SK-N-SH (cell line): ENCODE measurements at regions not wholly inside any gene's neighbourhood (a gene's known extent, or its start where the extent isn't known, plus 50 kb on each side); places are given as distances from the start of the nearest gene placed in this dataset.

Experiments used
- CTCF ChIA-PET: fragments of 300-600, 350-600 bp; formaldehyde crosslinking; extraction: SDS; loops from one replicate; lab custom pipeline; 2021; lab: Yijun Ruan, JAX
- POLR2A ChIA-PET: fragments of 350-600 bp; sonication (Branson Sonifier 250); formaldehyde crosslinking; extraction: SDS; loops from one replicate; lab custom pipeline; 2020; ENCODE audit warnings: antibody characterized with exemption, inconsistent platforms; lab: Yijun Ruan, JAX
- DNase-seq: peaks from one replicate; pipeline ENCODE4 v3.0.0; 2012
- H2AFZ ChIP-seq: fragments of 200-600 bp; sonication (generic); 2 replicates; pipeline ENCODE4 v1.8.1; 2016; ENCODE audit warnings: antibody characterized with exemption, mild to moderate bottlenecking, low read depth
- H3F3A ChIP-seq: fragments of 200-600 bp; sonication (generic); replicated peaks from 2 replicates; pipeline ENCODE3; 2016; ENCODE audit warnings: antibody characterized with exemption, mild to moderate bottlenecking; ENCODE audit not compliant: insufficient read depth
- H3K27ac ChIP-seq, 2 experiments: fragments of 200-500 bp in 1 of 2; fragments of 200-600 bp in 1 of 2; sonication (Bioruptor generic) in 1 of 2; sonication (generic), shearing (Covaris generic) in 1 of 2; 2 replicates each; pipeline versions ENCODE4 v1.5.1 to v1.6.1; 2014 to 2016; ENCODE audit warnings: low read depth in 2 of 2, inconsistent platforms in 1 of 2, low read length in 1 of 2, mild to moderate bottlenecking in 1 of 2, mixed read lengths in 1 of 2
- H3K27me3 ChIP-seq: fragments of 200-600 bp; sonication (generic), shearing (Covaris generic); 2 replicates; pipeline ENCODE4 v1.6.1; 2016; ENCODE audit warnings: mixed run types; ENCODE audit not compliant: insufficient read depth
- H3K36me3 ChIP-seq, 2 experiments: fragments of 200-500 bp in 1 of 2; fragments of 200-600 bp in 1 of 2; sonication (Bioruptor generic) in 1 of 2; sonication (generic) in 1 of 2; replicated peaks in 1 of 2; 2 replicates each; pipeline versions ENCODE3 to v1.5.1; 2014 to 2016; ENCODE audit warnings: low read length in 1 of 2, mild to moderate bottlenecking in 1 of 2; ENCODE audit not compliant: insufficient read depth in 2 of 2, control insufficient read depth in 1 of 2
- H3K4me1 ChIP-seq, 2 experiments: fragments of 200-500 bp in 1 of 2; fragments of 200-600 bp in 1 of 2; sonication (Bioruptor generic) in 1 of 2; sonication (generic), shearing (Covaris generic) in 1 of 2; 2 replicates each; pipeline versions ENCODE4 v1.5.1 to v1.6.1; 2014 to 2016; ENCODE audit warnings: low read depth in 1 of 2, low read length in 1 of 2, mixed run types in 1 of 2; ENCODE audit not compliant: insufficient read depth in 2 of 2, control insufficient read depth in 1 of 2
- H3K4me2 ChIP-seq: fragments of 200-600 bp; sonication (generic), shearing (Covaris generic); 2 replicates; pipeline ENCODE4 v1.6.1; 2017; ENCODE audit warnings: mixed run types
- H3K4me3 ChIP-seq, 2 experiments: fragments of 200-500 bp in 1 of 2; fragments of 200-600 bp in 1 of 2; sonication (Bioruptor generic) in 1 of 2; sonication (generic), shearing (Covaris generic) in 1 of 2; 2 replicates each; pipeline versions ENCODE4 v1.5.1 to v1.8.1; 2014 to 2016; ENCODE audit warnings: low read depth in 2 of 2, inconsistent platforms in 1 of 2, low read length in 1 of 2, mild to moderate bottlenecking in 1 of 2, mixed read lengths in 1 of 2, moderate library complexity in 1 of 2
- H3K79me2 ChIP-seq: fragments of 200-600 bp; sonication (generic); 2 replicates; pipeline ENCODE4 v1.8.1; 2017; ENCODE audit warnings: mild to moderate bottlenecking; ENCODE audit not compliant: insufficient read depth
- H3K9ac ChIP-seq: fragments of 200-600 bp; sonication (generic); 2 replicates; pipeline ENCODE4 v1.6.1; 2017; ENCODE audit warnings: mixed run types
- H3K9me2 ChIP-seq: fragments of 200-600 bp; sonication (generic); 2 replicates; pipeline ENCODE4 v1.6.1; 2017; ENCODE audit warnings: mixed run types
- H3K9me3 ChIP-seq: fragments of 200-600 bp; sonication (generic); 2 replicates; pipeline ENCODE4 v1.6.1; 2017; ENCODE audit warnings: mixed run types, mild to moderate bottlenecking, moderate library complexity
- H4K20me1 ChIP-seq: fragments of 200-600 bp; sonication (generic); 2 replicates; pipeline ENCODE4 v1.6.1; 2017; ENCODE audit warnings: mild to moderate bottlenecking, mixed run types; ENCODE audit not compliant: insufficient read depth
- ELF1 ChIP-seq: IDR thresholded peaks from 2 replicates; pipeline ENCODE4 v1.4.0; 2012
- FOXJ3 ChIP-seq: sonication (generic); formaldehyde crosslinking; IDR thresholded peaks from 2 replicates; pipeline ENCODE4 v1.5.1; 2020; ENCODE audit warnings: mild to moderate bottlenecking, missing genetic modification reagents
- GATA2 ChIP-seq: sonication (generic); formaldehyde crosslinking; IDR thresholded peaks from 2 replicates; pipeline ENCODE4 v1.5.0; 2020; ENCODE audit warnings: mild to moderate bottlenecking, missing genetic modification reagents
- MEF2A ChIP-seq: IDR thresholded peaks from 2 replicates; pipeline ENCODE4 v1.4.0; 2012; ENCODE audit warnings: low read depth, borderline replicate concordance
- NRF1 ChIP-seq: IDR thresholded peaks from 2 replicates; pipeline ENCODE4 v1.6.1; 2012; ENCODE audit warnings: low read depth, mild to moderate bottlenecking, low read length
- RAD21 ChIP-seq: IDR thresholded peaks from 2 replicates; pipeline ENCODE4 v1.6.1; 2012; ENCODE audit warnings: mild to moderate bottlenecking, low read length
- RXRA ChIP-seq: IDR thresholded peaks from 2 replicates; pipeline ENCODE4 v1.4.0; 2012; ENCODE audit warnings: low read depth, mild to moderate bottlenecking, borderline replicate concordance
- SIN3A ChIP-seq: IDR thresholded peaks from 2 replicates; pipeline ENCODE4 v1.6.1; 2012; ENCODE audit warnings: low read depth, mild to moderate bottlenecking, low read length, moderate library complexity, borderline replicate concordance
- SMC3 ChIP-seq: IDR thresholded peaks from 2 replicates; pipeline ENCODE4 v1.6.1; 2012; ENCODE audit warnings: low read depth, low read length, improper control_type of control experiment
- TEAD4 ChIP-seq: IDR thresholded peaks from 2 replicates; pipeline ENCODE4 v1.4.0; 2012; ENCODE audit warnings: mild to moderate bottlenecking, borderline replicate concordance; ENCODE audit not compliant: insufficient read depth
- WGBS: methylation state at CpG from one replicate; pipeline ENCODE4 v1.1.6; 2017; ENCODE audit warnings: low lambda C conversion rate; 5-methylcytosine and 5-hydroxymethylcytosine counted together
- TF ChIP-seq, protein P1 (sequence below): IDR thresholded peaks from 2 replicates; pipeline ENCODE4 v1.4.0; 2012; ENCODE audit warnings: low read depth, borderline replicate concordance
- TF ChIP-seq, protein P2 (sequence below): IDR thresholded peaks from 2 replicates; pipeline ENCODE4 v1.6.1; 2012; ENCODE audit warnings: mild to moderate bottlenecking, low read depth, low read length, moderate library complexity
- TF ChIP-seq, protein P3 (sequence below): IDR thresholded peaks from 2 replicates; pipeline ENCODE4; 2012
- TF ChIP-seq, protein P4 (sequence below): IDR thresholded peaks from 2 replicates; pipeline ENCODE4 v1.4.0; 2012; ENCODE audit warnings: low read depth, borderline replicate concordance

DNA sequence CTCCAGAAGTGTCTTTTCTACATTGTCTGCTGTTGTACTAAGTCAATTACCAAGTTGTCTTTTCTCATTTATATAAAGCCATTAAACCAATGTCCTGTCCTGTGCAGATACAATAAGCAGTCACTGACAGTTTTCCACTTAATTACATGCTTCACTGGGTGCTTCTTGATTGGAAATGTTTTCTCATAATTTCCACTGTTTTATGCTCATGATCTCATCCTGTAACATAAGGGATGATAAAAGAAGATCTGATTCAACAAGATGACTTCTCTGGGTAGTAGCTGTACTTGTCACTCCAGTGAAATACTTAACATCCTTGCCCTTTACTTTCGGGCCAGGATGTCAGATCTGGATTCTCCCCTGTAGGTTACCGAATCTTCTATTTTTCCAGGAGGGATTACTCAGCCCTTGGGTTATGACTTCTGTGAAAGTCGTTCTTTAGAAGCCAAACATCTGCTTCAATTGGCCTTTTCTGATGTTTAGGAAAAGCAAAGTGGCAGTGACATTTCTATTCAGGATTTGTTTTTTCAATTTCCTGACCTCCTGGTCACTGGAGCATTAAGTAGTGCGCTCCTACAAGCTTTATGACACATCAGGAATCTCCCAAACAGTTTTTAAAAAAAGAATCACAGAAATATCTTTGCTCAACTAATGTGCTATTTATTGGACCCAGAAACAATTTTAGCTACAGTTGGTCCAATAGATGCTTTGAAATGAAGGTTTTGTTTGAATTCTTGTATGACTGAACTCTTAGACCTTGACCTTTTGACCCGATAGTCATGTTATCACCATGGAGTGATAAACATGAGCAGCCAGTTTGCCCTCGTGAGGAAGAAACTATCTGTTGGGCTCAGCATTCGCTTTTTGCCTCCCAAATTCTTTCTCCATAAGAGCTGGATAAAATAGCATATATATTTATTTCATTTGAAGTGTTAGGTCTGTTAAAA lies 234.5 kb upstream of the SSTR1 start:
- Histone ChIP-seq H3K4me3 (no peak overlapping the region), H3K9me2 (no peaks in the 10 kb centered on the region), H3K36me3 (no peaks in the 10 kb centered on the region), H3K79me2 (no peaks in the 10 kb centered on the region), H3K27ac (no peak overlapping the region), H4K20me1 (no peaks in the 10 kb centered on the region), H3K4me2 (no peak overlapping the region), H3K27me3 (no peaks in the 10 kb centered on the region), H3F3A (no peaks in the 10 kb centered on the region), H3K4me1 (no peaks in the 10 kb centered on the region), H2AFZ (no peak overlapping the region), H3K9ac (no peak overlapping the region), H3K9me3 (no peaks in the 10 kb centered on the region)
- ChIA-PET POLR2A (no interaction called here), CTCF (interaction anchor here (1.4 kb wide), 1 partner anchor 13 kb away, joined by 3 read pairs; no protein-coding TSS in a partner anchor)
- no peak for DNase-seq
- no peak for TF ChIP-seq GATA2 (CRISPR knock-in tag)
- 2% methylated on average over 7 of the region's 7 CpGs for WGBS

DNA sequence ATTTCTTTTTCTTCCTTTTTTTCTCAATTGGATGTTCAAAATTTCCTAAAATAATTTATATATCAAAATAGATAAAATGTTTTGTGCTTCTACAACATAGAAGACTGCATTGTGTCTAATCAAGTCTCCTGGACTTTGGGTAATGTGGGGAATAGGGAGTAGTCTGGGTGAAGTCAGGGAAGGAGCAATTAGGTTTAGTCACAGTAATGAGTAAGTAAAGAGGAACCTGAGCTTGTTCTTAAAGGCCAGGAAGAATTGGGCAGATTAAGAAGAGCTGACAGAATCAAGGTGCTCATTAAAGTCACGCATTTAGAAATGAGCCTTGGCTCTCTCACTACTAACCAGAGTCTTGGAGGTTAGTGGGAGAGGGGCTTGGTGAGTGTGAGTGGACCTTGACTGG lies 233.3 kb upstream of the SSTR1 start:
- H3K4me1 ChIP-seq, result no peaks in the 10 kb centered on the region
- no peak overlapping the region for H3K4me2 ChIP-seq
- no peak for DNase-seq
- H3K79me2 ChIP-seq, result no peaks in the 10 kb centered on the region
- no peak overlapping the region for H3K4me3 ChIP-seq
- ChIA-PET CTCF (interaction anchor here (1.4 kb wide), 1 partner anchor 12 kb away, joined by 3 read pairs; no protein-coding TSS in a partner anchor), POLR2A (no interaction called here)
- TF ChIP-seq, protein P1, sequence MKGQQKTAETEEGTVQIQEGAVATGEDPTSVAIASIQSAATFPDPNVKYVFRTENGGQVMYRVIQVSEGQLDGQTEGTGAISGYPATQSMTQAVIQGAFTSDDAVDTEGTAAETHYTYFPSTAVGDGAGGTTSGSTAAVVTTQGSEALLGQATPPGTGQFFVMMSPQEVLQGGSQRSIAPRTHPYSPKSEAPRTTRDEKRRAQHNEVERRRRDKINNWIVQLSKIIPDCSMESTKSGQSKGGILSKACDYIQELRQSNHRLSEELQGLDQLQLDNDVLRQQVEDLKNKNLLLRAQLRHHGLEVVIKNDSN, result no peak
- TF ChIP-seq, protein P2, sequence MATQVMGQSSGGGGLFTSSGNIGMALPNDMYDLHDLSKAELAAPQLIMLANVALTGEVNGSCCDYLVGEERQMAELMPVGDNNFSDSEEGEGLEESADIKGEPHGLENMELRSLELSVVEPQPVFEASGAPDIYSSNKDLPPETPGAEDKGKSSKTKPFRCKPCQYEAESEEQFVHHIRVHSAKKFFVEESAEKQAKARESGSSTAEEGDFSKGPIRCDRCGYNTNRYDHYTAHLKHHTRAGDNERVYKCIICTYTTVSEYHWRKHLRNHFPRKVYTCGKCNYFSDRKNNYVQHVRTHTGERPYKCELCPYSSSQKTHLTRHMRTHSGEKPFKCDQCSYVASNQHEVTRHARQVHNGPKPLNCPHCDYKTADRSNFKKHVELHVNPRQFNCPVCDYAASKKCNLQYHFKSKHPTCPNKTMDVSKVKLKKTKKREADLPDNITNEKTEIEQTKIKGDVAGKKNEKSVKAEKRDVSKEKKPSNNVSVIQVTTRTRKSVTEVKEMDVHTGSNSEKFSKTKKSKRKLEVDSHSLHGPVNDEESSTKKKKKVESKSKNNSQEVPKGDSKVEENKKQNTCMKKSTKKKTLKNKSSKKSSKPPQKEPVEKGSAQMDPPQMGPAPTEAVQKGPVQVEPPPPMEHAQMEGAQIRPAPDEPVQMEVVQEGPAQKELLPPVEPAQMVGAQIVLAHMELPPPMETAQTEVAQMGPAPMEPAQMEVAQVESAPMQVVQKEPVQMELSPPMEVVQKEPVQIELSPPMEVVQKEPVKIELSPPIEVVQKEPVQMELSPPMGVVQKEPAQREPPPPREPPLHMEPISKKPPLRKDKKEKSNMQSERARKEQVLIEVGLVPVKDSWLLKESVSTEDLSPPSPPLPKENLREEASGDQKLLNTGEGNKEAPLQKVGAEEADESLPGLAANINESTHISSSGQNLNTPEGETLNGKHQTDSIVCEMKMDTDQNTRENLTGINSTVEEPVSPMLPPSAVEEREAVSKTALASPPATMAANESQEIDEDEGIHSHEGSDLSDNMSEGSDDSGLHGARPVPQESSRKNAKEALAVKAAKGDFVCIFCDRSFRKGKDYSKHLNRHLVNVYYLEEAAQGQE, result no peak
- TF ChIP-seq NRF1 (no peak), SMC3 (no peak), SIN3A (no peak), MEF2A (no peak), RXRA (no peak), ELF1 (no peak), TEAD4 (no peak), FOXJ3 (no peak), RAD21 (no peak)
- TF ChIP-seq, protein P3, sequence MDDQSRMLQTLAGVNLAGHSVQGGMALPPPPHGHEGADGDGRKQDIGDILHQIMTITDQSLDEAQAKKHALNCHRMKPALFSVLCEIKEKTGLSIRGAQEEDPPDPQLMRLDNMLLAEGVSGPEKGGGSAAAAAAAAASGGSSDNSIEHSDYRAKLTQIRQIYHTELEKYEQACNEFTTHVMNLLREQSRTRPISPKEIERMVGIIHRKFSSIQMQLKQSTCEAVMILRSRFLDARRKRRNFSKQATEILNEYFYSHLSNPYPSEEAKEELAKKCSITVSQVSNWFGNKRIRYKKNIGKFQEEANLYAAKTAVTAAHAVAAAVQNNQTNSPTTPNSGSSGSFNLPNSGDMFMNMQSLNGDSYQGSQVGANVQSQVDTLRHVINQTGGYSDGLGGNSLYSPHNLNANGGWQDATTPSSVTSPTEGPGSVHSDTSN, result no peak
- TF ChIP-seq, protein P4, sequence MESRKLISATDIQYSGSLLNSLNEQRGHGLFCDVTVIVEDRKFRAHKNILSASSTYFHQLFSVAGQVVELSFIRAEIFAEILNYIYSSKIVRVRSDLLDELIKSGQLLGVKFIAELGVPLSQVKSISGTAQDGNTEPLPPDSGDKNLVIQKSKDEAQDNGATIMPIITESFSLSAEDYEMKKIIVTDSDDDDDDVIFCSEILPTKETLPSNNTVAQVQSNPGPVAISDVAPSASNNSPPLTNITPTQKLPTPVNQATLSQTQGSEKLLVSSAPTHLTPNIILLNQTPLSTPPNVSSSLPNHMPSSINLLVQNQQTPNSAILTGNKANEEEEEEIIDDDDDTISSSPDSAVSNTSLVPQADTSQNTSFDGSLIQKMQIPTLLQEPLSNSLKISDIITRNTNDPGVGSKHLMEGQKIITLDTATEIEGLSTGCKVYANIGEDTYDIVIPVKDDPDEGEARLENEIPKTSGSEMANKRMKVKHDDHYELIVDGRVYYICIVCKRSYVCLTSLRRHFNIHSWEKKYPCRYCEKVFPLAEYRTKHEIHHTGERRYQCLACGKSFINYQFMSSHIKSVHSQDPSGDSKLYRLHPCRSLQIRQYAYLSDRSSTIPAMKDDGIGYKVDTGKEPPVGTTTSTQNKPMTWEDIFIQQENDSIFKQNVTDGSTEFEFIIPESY, result no peak
- H3F3A ChIP-seq, result no peaks in the 10 kb centered on the region
- no peaks in the 10 kb centered on the region for H3K27me3 ChIP-seq
- no peak overlapping the region for H3K9ac ChIP-seq
- WGBS, result 17% methylated on average over 1 of the region's 1 CpG
- H3K9me3 ChIP-seq, result no peaks in the 10 kb centered on the region
- no peaks in the 10 kb centered on the region for H3K36me3 ChIP-seq
- no peaks in the 10 kb centered on the region for H4K20me1 ChIP-seq
- no peak overlapping the region for H3K27ac ChIP-seq
- no peaks in the 10 kb centered on the region for H3K9me2 ChIP-seq
- no peak overlapping the region for H2AFZ ChIP-seq
